Aorta (tissue), 5 donors: ENCODE measurements at regions not wholly inside any gene's neighbourhood (a gene's known extent, or its start where the extent isn't known, plus 50 kb on each side); places are given as distances from the start of the nearest gene placed in this dataset.
"Not testable (repeated sequence)": the region's sequence is repeated elsewhere in the genome, so short reads cannot be mapped to it uniquely, and the experiment has no call there.

Experiments used
- ATAC-seq: fragments of 200-7000 bp; cut with Tn5 transposase; one replicate; pipeline ENCODE4 v1.9.1; 2022; ENCODE audit warnings: moderate library complexity; ENCODE audit not compliant: low FRiP score
- DNase-seq, 2 donors: peaks; one replicate each; pipeline ENCODE4 v3.0.0-alpha.2; 2020
- H3K27ac ChIP-seq, 2 donors: one replicate each; pipeline ENCODE4 v1.5.1; 2013; ENCODE audit warnings: low read length in 2 of 2, mild to moderate bottlenecking in 2 of 2, moderate library complexity in 2 of 2, control low read depth in 1 of 2, inconsistent platforms in 1 of 2, low read depth in 1 of 2
- H3K27me3 ChIP-seq, 2 donors: one replicate each; pipeline ENCODE4 v1.6.1; 2013; ENCODE audit warnings: control low read depth in 1 of 2, low read length in 1 of 2, mild to moderate bottlenecking in 1 of 2, moderate library complexity in 1 of 2; ENCODE audit not compliant: insufficient read depth in 2 of 2, control insufficient read depth in 1 of 2
- H3K36me3 ChIP-seq, 2 donors: one replicate each; pipeline ENCODE4 v1.6.1; 2013; ENCODE audit warnings: control low read depth in 1 of 2, low read length in 1 of 2, mild to moderate bottlenecking in 1 of 2; ENCODE audit not compliant: insufficient read depth in 2 of 2, control insufficient read depth in 1 of 2
- H3K4me1 ChIP-seq, 2 donors: one replicate each; pipeline ENCODE4 v1.6.1; 2013; ENCODE audit warnings: low read length in 2 of 2, control low read depth in 1 of 2, mild to moderate bottlenecking in 1 of 2, moderate library complexity in 1 of 2; ENCODE audit not compliant: insufficient read depth in 2 of 2, control insufficient read depth in 1 of 2
- H3K4me3 ChIP-seq, 2 donors: one replicate each; pipeline ENCODE4 v1.5.1; 2013; ENCODE audit warnings: low read length in 2 of 2, control low read depth in 1 of 2, mild to moderate bottlenecking in 1 of 2
- H3K9me3 ChIP-seq: one replicate; pipeline ENCODE4 v1.6.1; 2013; ENCODE audit warnings: mild to moderate bottlenecking, low read length; ENCODE audit not compliant: control insufficient read depth
- WGBS, 2 donors: extraction: QIAGEN DNeasy Blood & Tissue Kit; methylation state at CpG; one replicate each; pipeline ENCODE4 v1.1.7; 2013; 5-methylcytosine and 5-hydroxymethylcytosine counted together
- intact Hi-C, 2 donors: fragments of 100-400 bp; cut with DNase I; formaldehyde crosslinking; loops; one replicate each; pipeline versions ENCODE4 v1.14.2 to v1.15.0; 2022
- donor health status: healthy with polysubstance abuse.
- donor health status: Bipolar disorder and iron deficiency.
- donor health status: DM: no; HTN: no; CAD: no.
- donor health status: DM: no; HTN: no; CAD: no.
- donor health status: DM: yes; HTN: yes; CAD: no.

DNA sequence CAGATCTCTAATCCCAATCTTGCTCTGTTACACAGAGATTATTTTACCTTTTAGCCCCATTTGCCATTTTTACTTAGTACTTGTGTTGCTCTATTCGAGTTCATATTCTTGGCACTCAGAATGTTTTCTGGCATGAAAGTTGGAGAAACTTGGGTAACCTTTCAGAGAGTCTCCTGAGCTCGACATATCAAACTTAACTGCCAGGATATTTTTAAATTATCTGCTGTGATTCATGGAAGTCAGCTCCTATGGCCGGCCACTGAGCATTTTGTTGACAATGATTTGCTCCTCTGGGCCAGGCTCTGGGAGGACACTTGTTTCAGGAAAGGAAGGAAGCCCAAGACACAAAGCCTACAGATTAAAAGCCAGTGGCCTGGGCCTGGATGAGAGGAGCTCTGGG is 396.7 kb downstream of the TNS3 start:
- no peaks in the 10 kb centered on the region for H3K9me3 ChIP-seq
- intact Hi-C loops, result loop anchor here in 1 of 2 donors (10.0 kb wide), 1 partner anchor 90 kb away; no protein-coding TSS in a partner anchor
- no peak for ATAC-seq
- no peaks in the 10 kb centered on the region for H3K27me3 ChIP-seq
- 3 to 7% methylated on average over 3 of the region's 3 CpGs for WGBS, 2 donors
- peaks cover 0 to 6% of the 10 kb centered on the region in 2 donors for H3K4me1 ChIP-seq
- no peak for DNase-seq
- H3K27ac ChIP-seq, result peak overlapping the region in 1 of 2 donors; percentile 49
- no peaks in the 10 kb centered on the region for H3K36me3 ChIP-seq
- H3K4me3 ChIP-seq, result no peak overlapping the region

- intact Hi-C loops, result loop anchor here in 1 of 2 donors (5.0 to 10.0 kb wide), 2 partner anchors 68 to 89 kb away; no protein-coding TSS in a partner anchor
- no peaks in the 10 kb centered on the region for H3K27me3 ChIP-seq
- peaks cover 0 to 6% of the 10 kb centered on the region in 2 donors for H3K4me1 ChIP-seq
- no peaks in the 10 kb centered on the region for H3K9me3 ChIP-seq
- ATAC-seq (no peak), DNase-seq (no peak)
- H3K4me3 ChIP-seq, result no peak overlapping the region
- H3K36me3 ChIP-seq, result no peaks in the 10 kb centered on the region
- no peak overlapping the region for H3K27ac ChIP-seq
- 3 to 9% methylated on average over 12 of the region's 12 CpGs for WGBS, 2 donors
Observed at GRCh38 chr7:47183862-47184590, 397.9 kb downstream of the TNS3 start.

GRCh38 chr7:47181746-47182361 is 400.1 kb downstream of the TNS3 start:
- intact Hi-C loops, result loop anchor here in 1 of 2 donors (5.0 to 10.0 kb wide), 2 partner anchors 70 to 87 kb away; no protein-coding TSS in a partner anchor
- DNase-seq, result no peak

DNA sequence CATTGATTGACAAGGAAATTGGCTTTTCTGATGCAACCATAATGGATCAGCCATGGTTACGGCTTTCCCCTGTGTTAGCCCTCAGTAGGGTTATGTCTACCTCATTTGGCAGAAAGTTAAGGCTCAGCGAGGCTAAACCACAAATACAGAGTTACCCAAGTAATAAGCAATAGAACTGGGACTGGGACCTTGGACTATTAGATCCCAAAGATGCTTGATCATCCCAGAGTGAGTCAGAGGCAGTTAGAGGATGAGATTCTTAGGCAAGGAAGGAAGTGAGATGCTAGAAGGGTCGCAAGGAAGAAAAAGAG is 401.4 kb downstream of the TNS3 start:
- Histone ChIP-seq H3K4me3 (no peak overlapping the region), H3K27me3 (no peaks in the 10 kb centered on the region), H3K4me1 (peaks cover 0 to 6% of the 10 kb centered on the region in 2 donors), H3K27ac (no peak overlapping the region), H3K9me3 (no peaks in the 10 kb centered on the region), H3K36me3 (no peaks in the 10 kb centered on the region)
- DNase-seq (no peak), ATAC-seq (no peak)
- 59 to 79% methylated on average over 3 of the region's 3 CpGs for WGBS, 2 donors
- intact Hi-C loops, result loop anchor here in 1 of 2 donors (5.0 to 10.0 kb wide), 2 partner anchors 72 to 86 kb away; no protein-coding TSS in a partner anchor

More at GRCh38 chr7:47181746-47182361, 400.1 kb downstream of the TNS3 start:
- Histone ChIP-seq H3K27ac (no peak overlapping the region), H3K4me3 (no peak overlapping the region), H3K4me1 (peaks cover 0 to 6% of the 10 kb centered on the region in 2 donors), H3K36me3 (no peaks in the 10 kb centered on the region), H3K27me3 (no peaks in the 10 kb centered on the region), H3K9me3 (no peaks in the 10 kb centered on the region)
- peak; percentile 56 for ATAC-seq
- 3 to 10% methylated on average over 4 of the region's 4 CpGs for WGBS, 2 donors

DNA sequence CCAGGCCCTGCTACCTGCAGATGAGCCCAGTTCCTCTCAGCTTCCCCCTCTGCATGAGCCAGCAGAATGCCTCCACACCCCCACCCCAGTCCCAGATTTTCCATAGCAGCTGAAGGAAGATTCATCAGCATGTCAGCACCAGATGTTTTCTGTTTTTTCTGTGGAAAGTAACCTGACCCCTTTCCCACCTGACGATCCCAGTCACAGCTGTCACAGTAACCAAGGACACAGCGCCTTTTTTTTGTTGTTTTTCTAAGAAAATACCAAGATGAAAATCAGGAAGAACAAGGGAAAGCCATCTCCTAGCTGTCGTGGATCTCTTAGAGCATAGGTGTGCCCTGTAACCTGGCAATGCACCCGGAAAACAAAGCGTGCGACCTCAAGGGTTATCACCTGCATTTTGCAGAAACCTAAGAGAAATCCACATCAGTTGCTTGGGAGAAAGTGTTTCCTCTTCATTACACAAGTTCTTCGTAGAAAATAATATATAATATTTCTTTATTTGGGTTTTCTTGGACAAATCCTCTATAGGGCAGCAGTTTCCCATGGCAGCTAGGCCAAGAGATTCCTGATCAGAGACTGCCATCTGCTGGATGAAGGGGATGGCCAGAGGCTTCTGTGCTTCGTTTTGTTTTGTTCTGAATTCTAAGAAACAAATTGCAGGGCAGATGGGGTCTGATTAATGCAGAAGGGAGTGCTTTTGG is 401.9 kb downstream of the TNS3 start:
- ATAC-seq (peak; percentile 76), DNase-seq (no peak)
- Histone ChIP-seq H3K36me3 (no peaks in the 10 kb centered on the region), H3K4me1 (peaks cover 0 to 6% of the 10 kb centered on the region in 2 donors), H3K27ac (no peak overlapping the region), H3K27me3 (no peaks in the 10 kb centered on the region), H3K4me3 (no peak overlapping the region), H3K9me3 (no peaks in the 10 kb centered on the region)
- intact Hi-C loops, result loop anchor here (1.0 to 10.0 kb wide), 3 partner anchors 72 to 1263 kb away; no protein-coding TSS in a partner anchor
- WGBS, 2 donors, result 58% methylated on average over 8 of the region's 8 CpGs

- H3K4me3 ChIP-seq, H3K36me3 ChIP-seq, intact Hi-C loops, DNase-seq, H3K9me3 ChIP-seq, H3K27me3 ChIP-seq, ATAC-seq, H3K4me1 ChIP-seq, H3K27ac ChIP-seq: not testable (repeated sequence)
- WGBS, 2 donors, result 94 to 97% methylated on average over 7 of the region's 7 CpGs
Observed at GRCh38 chr7:47172602-47173539, 409.0 kb downstream of the TNS3 start.

- intact Hi-C loops, result no loop called here
Observed at GRCh38 chr7:47170516-47170915, 411.4 kb downstream of the TNS3 start.

GRCh38 chr7:47154791-47155190 is 427.1 kb downstream of the TNS3 start:
- no peak for ATAC-seq
- Histone ChIP-seq H3K36me3 (no peaks in the 10 kb centered on the region), H3K27ac (no peak overlapping the region), H3K27me3 (no peaks in the 10 kb centered on the region), H3K9me3 (peaks cover 2% of the 10 kb centered on the region), H3K4me3 (no peak overlapping the region), H3K4me1 (no peaks in the 10 kb centered on the region)
- no peak for DNase-seq
- intact Hi-C loops, result no loop called here
- WGBS, 2 donors, result 82 to 84% methylated on average over 3 of the region's 3 CpGs

More at GRCh38 chr7:47170516-47170915, 411.4 kb downstream of the TNS3 start:
- H3K27me3 ChIP-seq, result no peaks in the 10 kb centered on the region
- no peak overlapping the region for H3K4me3 ChIP-seq
- DNase-seq, result no peak
- H3K9me3 ChIP-seq, result no peaks in the 10 kb centered on the region
- 100% methylated on average over 1 of the region's 1 CpG for WGBS, 2 donors
- H3K27ac ChIP-seq, result no peak overlapping the region
- H3K4me1 ChIP-seq, result no peaks in the 10 kb centered on the region
- H3K36me3 ChIP-seq, result no peaks in the 10 kb centered on the region
- no peak for ATAC-seq
